22Rv1 (cell line): ENCODE measurements at regions not wholly inside any gene's neighbourhood (a gene's known extent, or its start where the extent isn't known, plus 50 kb on each side); places are given as distances from the start of the nearest gene placed in this dataset.

ENCODE experiments used
- H3K27ac ChIP-seq: fragments of 450-650 bp; 2 replicates; pipeline ENCODE4 v1.5.1; 2017
- ZFX ChIP-seq: fragments of 450-650 bp; IDR thresholded peaks from 2 replicates; pipeline ENCODE4 v1.6.1; 2017; ENCODE audit warnings: antibody characterized with exemption, borderline replicate concordance
- TF ChIP-seq, protein P1 (sequence below): fragments of 450-650 bp; IDR thresholded peaks from 2 replicates; pipeline ENCODE4 v1.5.1; 2017; ENCODE audit warnings: mild to moderate bottlenecking

DNA sequence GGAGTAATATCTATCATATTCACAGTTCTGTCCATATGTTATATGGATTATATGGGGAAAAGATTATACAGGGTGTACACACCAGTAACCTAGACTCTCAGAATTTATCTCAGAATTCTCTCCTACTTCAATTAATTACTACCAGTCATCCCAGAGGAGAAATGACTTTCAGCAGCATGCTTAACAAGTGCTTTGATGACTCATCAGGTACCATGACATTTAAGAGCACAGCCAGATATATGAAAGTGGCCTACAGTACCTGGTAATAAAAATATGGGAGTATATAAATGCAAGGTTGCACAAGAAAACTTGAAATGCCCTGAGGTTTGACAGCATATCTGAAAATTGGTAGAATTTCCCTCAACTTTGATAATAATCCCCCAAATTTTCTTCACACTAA lies 1273.0 kb downstream of the OTOL1 start:
- no peak overlapping the region for H3K27ac ChIP-seq
- TF ChIP-seq, protein P1, sequence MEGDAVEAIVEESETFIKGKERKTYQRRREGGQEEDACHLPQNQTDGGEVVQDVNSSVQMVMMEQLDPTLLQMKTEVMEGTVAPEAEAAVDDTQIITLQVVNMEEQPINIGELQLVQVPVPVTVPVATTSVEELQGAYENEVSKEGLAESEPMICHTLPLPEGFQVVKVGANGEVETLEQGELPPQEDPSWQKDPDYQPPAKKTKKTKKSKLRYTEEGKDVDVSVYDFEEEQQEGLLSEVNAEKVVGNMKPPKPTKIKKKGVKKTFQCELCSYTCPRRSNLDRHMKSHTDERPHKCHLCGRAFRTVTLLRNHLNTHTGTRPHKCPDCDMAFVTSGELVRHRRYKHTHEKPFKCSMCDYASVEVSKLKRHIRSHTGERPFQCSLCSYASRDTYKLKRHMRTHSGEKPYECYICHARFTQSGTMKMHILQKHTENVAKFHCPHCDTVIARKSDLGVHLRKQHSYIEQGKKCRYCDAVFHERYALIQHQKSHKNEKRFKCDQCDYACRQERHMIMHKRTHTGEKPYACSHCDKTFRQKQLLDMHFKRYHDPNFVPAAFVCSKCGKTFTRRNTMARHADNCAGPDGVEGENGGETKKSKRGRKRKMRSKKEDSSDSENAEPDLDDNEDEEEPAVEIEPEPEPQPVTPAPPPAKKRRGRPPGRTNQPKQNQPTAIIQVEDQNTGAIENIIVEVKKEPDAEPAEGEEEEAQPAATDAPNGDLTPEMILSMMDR: no peak
- no peak for TF ChIP-seq ZFX

DNA sequence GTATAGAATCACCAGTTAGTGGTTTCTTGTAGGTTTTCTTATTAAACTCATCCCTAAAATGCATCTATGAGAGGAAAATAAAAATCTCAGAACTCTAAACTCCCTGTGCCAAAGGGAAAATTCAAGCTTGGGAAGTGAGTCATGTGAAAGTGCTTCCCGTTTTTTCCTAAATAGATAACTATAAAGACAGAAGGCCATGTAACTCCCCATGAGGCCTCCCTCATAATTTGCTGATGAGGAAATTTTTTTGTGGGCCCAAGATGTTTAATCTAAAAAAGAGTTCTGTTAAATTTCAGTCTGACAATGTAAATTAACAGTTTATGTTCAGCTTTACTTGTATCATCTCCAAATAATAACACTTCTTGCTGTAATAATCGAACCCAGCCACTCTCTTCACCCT lies 1273.9 kb downstream of the OTOL1 start:
- H3K27ac ChIP-seq: no peak overlapping the region
- TF ChIP-seq ZFX: no peak

DNA sequence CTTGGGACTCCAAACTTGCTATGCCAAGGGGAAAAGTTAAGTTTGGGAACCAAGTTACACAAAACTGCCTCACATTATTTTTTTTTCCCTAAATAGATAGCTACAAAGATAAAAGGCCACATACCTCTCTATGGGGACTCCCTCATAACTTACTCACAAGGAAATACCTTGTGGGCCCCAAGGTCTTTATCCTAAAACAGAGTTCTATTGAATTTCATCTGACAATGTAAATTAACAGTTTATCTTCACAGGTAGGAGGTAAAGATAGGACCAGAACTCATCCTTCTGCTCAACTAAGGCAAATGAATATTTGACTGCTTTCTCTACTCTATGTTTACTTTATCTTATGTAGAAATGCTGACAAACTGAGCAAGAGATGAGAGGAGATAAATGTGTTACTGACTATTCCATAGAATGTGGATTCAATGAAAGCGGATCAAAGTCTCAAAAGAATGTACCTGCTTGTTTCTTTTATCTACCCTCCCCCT lies 1278.0 kb downstream of the OTOL1 start:
- TF ChIP-seq ZFX: no peak
- TF ChIP-seq, protein P1: no peak
- no peak overlapping the region for H3K27ac ChIP-seq

DNA sequence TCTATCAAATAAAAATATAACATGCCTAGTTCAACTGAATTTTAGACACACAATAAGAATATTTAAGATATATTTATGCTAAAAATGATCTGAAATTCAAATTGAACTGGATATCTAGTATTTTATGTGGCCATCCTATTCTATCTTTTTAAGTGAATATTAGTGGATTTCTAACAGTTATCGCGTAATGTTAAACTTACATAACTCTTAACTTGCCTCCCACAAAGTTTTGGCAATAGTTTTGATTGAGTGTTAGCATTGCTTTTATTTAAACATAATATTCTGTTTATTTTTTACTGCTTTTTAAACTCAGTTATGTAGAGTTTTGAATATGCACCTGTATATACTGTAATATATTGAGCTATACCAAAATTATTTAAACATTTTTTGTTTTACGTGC lies 1279.5 kb downstream of the OTOL1 start:
- H3K27ac ChIP-seq: no peak overlapping the region
- TF ChIP-seq, protein P1: no peak
- no peak for TF ChIP-seq ZFX

DNA sequence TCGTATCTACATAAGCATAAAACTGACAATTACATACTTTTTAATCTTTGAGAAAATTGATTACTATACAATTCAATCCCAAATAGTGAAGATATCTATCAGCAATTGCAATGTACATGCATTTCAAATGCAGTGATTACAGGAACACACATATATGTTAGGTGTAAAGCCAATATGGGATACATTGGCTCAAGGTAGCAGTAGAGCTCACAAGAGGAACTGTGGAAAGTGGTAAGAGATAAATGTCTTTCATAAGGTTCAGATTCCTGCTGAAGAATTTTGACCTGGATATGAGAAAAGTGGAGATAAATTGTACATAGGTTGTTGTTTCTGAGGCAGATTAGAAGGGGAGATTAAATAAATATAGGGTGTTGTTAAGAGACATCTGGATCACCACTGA lies 1280.5 kb downstream of the OTOL1 start:
- H3K27ac ChIP-seq: no peak overlapping the region
- no peak for TF ChIP-seq ZFX
- TF ChIP-seq, protein P1: 0 out of 2 replicates have a peak, but pooled peaks have one; percentile 4

DNA sequence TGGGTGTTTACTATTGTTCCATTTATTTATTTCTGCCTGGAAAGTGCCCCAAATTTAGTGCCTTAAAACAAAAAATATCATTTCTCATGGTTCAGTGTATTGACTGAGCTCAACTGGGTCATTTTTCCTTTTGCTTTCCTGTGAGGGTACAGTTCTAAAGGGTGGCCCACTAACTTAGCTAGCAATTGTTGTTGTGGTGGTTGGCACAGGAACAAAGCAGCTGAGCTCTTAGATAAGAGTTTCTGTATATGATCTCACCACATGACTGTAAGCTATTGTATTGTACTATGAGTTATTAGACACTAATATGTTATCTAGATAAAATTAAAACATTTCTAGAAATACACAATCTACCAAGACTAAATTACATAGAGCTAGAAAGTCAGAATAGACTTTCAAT lies 1283.7 kb downstream of the OTOL1 start:
- TF ChIP-seq, protein P1: no peak
- TF ChIP-seq ZFX: no peak
- no peak overlapping the region for H3K27ac ChIP-seq

DNA sequence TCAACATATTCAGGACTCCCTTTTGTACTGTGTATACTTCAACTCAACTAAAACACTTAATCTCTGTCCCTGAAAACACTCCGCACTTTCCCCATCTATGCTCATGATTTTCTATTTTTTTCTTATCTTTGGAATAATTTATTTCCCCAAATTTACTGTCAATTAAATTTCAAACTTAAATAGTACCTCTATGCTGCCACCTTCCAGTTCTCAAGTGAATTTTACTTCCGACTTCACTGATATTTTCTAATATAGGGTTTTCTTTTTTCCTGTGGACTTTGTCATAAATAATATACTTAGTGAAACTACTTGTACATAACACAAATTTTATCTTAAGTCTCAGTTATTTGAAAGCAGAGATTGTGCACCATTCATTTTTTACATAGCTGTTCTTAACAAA lies 1303.3 kb downstream of the OTOL1 start:
- TF ChIP-seq ZFX: no peak
- TF ChIP-seq, protein P1: no peak
- no peak overlapping the region for H3K27ac ChIP-seq
